GM21526 (cell line): ENCODE measurements at regions not wholly inside any gene's neighbourhood (a gene's known extent, or its start where the extent isn't known, plus 50 kb on each side); places are given as distances from the start of the nearest gene placed in this dataset.

Source experiments
- ATAC-seq: cut with Tn5 transposase; IDR thresholded peaks from one replicate; pipeline ENCODE4 v1.9.1; 2021; ENCODE audit warnings: moderate library complexity; ENCODE audit not compliant: unreplicated experiment, low FRiP score

DNA sequence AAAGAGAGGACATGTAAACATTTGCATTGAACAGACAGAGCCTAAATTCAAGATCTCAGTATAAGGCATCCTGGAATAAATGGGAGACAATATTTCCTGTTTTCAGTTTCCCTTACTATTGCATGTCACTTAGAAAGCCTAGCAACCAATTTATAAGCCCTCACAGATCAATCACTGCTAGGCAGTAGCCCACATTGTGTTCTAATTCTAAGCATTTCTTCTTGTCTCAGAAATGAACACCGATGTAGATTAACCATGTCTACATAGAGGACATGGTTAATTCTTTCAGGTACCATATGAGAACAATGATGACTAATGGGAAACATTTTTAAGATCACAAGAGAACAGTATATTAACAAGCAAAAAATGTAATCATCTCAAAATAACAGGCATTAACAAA lies 79.6 kb upstream of the HMHB1 start:
- no peak for ATAC-seq

DNA sequence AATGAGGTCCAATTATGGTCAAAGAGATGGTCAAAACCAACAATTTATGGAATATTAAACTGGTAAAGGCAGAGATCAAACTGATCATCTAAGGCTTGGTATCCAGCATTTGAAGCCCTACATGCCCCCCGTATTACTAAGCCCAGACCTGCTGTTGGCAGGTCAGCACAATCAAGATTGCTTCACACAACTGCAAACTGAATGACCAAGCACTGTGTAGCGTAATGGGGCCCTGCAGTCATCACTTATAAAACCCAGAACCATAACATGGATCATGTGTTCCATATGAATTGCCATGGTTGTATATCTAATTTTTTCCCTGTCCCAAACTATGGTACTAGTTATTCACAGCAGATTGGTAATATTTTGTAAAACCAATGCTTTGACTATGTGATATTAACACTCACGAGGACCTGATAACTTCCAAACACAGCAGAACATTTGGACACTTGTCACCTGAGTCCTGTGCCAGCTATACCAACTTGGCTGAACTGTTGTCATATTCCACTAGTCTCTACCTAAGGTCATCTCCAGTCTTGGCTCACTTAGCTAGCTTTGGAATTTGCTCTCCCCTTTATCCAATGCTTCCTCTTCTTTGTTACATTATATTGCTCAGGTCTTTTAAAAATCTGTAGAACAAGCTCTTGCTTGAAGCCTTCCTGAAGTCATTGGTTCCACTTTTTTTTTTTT lies 81.7 kb upstream of the HMHB1 start:
- ATAC-seq, result no peak

DNA sequence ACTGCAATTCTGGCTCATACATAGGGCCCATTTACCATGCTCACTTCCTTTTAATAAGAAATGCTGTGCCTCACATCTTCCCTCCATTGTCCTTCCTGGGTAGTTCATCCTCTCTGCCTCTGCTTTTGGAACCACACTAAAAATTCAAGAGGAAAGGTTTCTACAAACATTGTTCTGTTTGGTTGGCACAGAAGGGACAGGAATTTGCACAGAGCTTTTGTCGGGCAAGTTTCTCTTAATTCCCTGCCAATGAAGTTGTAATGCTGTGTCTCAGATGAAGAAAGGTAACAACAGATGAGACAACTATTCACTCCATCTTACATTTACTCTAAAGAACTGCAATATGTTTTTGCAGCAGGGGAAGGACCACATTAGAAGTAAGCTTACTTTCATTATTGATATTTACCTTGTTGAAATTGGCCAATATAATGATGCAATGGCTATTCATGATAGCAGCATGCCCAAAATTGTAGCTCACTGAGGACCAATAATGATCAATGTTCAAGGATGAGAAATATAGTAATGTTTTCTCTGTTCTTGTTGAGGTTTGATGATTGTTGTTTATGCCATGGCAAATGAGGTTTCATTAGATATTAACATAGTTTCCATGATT lies 82.5 kb upstream of the HMHB1 start:
- no peak for ATAC-seq

GRCh38 chr5:143723159-143723558 lies 88.8 kb upstream of the HMHB1 start:
- ATAC-seq, result no peak

- no peak for ATAC-seq
Measured at GRCh38 chr5:143721925-143722324, 90.0 kb upstream of the HMHB1 start.

DNA sequence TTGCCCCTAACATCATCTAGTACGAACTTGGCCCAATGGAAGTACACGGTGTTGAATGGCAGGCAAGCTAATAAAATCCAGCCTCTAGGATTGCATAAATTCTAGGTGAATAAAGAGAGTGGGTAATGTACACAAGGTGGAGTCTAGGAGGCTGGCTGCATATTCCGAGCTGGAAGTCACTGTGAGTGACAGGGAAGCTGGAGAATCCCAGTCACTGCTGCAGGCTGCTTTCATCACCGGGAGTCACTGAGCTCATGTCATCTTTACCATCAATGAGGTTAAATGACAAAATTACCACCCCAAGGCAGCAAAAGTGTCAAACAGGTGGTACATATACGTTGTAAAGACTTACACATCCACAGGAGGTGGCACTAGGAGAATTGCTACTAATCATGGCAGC lies 91.3 kb upstream of the HMHB1 start:
- no peak for ATAC-seq

DNA sequence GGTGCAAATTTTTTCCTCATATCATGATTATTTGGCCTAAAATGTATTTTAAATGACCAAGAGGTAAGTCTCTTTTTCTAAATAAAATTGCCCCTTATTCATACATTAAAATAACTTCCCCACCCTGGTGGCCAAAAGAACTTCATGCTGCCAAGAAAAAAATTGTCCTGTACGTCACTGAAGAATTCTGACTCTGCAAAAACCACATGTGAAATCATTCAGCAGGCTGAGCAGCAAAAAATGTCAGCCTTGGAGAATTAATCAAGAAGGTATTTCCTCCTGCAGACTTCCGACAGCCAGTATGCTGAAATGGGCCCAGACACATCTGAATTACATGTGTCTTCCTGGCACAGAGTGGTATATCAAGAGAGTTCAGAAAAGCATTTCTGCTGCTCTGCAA lies 94.6 kb upstream of the HMHB1 start:
- ATAC-seq, result no peak

DNA sequence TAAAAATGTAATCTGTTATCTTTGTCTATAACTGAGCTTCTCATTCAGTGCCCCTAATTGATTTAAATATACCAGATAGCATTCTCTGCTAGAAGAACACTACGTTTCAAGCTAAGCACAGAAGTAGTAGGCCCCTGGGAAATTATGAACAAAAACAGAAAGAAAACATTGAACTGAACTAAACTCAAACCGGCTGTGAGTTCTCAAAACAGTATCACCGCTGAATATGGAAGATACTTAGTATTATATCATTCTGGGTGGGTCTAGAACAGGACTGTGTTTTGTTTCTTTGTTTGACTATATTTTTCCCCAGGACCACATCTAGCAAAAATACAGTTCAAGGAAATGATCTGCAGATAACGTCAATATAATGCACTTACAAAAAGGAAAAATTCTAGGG lies 95.1 kb upstream of the HMHB1 start:
- ATAC-seq, result no peak

DNA sequence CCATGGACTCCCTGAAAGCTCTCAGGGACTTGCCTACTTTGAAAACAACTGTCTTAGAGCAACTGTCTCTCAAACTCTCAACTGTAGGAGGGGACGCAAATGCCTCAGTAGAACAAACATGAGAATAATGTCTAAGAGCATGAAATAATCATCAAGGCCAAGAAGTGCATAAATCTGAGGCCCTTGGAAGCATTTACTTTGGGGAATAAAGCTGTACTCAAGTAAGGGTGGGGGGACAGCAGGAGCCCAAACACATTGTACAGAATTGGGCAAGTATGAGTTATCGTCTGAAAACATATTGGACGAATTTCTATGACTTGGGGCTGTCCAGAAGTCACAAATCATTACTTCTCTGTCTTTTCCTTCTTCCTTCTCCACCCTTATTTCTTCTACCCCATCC lies 96.3 kb upstream of the HMHB1 start:
- no peak for ATAC-seq

DNA sequence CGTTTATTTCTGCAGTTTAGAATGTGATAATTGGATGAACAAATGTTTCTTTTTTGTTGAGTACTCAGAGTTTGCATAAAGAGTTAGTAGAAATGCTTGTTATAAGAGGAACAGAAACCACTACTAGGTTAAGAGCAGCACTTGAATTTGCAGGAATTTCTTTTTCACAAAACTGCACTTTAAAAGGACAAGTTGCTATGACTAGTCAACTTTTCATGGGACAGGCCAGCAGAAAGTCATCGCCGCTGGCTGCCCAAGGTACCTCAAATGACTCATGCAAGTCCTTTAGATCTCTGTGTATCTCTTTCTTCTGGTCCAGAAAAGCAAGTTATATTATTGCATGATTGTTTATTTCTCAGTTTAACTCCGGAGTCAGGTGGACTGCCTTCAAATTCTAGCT lies 97.3 kb upstream of the HMHB1 start:
- peak; percentile 84 for ATAC-seq

DNA sequence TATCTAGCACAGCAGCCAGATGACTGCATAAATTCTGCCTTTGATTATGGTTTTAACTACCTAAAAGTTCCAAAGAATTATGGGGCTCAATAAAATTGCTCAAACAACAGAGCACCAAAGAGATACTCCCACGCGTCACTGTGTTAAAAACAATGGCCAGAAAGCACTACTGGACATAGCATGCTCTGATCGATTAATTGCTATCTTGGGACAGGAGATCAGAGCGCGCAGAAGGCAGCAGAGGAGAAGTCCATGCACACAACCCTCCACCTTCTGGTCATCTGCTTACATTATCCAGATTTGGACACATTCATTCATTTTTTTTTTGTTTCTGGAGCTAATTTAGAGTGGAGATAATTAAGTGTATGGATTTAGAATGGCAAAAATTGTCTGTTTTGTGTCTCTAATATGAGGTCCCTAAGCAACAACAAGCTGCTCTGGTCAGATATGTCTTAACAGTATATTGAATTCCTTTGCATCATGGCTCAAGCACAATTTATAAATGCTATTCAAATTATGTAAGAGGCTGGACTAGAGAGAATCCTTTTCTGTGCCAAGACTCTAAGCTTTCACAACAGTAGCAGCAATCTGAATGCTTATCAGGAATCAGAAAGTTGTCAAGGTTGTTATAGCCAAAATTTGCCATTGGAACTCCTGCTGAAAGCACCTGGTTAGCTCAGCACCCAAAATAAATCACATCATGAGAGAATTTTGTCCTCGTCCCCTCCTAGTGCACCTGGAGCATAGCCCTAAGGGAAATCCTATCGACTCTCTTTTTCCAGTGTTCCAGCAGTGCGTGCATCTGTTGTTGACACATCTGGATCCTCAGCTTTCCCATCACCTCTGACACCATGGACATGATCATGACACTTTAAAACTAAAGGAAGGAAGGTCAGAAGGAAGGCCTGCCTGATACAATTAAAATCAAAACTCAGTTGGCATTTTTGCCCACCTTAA lies 98.6 kb upstream of the HMHB1 start:
- no peak for ATAC-seq

- no peak for ATAC-seq
Measured at GRCh38 chr5:143708672-143709071, 103.3 kb upstream of the HMHB1 start.

DNA sequence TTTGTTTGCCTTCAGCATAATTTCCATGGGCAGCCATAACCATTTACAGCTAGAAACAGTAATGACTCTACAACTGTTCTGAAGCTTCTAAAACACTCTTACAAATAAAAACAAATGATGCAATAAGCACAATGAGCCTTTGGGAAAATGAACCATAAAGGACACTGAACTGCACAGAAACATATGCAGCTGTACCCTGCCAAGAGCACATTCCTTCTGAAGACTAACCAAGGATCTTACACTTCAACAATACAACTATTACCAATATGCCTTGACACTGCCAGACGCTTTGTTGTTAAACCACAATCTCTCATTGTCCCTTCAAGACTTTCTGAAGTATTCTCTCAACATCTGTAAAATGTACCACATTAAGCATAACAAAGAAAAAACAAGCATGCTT lies 104.2 kb upstream of the HMHB1 start:
- ATAC-seq, result no peak

- no peak for ATAC-seq
Measured at GRCh38 chr5:143705381-143705780, 106.6 kb upstream of the HMHB1 start.

DNA sequence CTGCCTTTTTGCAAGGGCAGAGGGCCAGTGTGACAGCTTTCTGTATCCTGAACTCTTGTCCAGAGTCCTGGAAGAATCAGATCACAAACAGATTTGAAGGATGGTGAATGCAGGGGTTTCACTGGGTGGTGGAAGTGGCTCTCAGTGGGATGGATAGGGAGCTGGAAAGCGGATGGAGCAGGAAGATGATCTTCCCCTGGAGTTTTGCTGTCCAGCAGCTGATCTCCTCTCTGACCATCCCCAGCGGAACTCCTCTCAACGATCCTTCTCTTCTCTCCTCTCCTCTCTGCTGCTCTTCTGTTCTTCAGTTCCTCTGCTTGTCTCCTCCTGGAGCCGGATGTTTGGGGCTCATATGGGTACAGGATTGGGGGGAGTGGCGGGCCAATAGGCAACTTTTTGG lies 108.3 kb upstream of the HMHB1 start:
- ATAC-seq, result no peak

- ATAC-seq, result no peak
Measured at GRCh38 chr5:143701493-143701892, 110.5 kb upstream of the HMHB1 start.

DNA sequence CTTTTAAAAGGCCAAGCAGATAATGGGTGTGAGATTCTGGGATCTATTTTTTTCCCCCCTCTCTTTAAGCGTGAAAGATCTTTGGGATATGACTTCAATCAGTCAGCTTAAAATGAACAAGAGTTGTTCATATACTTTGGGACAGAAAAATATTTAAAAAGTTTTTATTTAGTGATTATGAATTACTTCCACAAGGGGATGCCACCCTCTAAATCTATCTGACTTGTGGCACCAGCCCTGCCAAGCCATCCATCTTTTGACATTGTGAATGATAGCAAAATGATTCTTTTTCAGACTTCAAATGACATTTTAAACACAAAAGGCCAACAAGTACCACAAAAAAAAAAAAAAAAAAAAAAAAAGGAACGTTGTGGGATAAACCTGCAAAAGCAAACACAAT lies 111.0 kb upstream of the HMHB1 start:
- ATAC-seq, result no peak

DNA sequence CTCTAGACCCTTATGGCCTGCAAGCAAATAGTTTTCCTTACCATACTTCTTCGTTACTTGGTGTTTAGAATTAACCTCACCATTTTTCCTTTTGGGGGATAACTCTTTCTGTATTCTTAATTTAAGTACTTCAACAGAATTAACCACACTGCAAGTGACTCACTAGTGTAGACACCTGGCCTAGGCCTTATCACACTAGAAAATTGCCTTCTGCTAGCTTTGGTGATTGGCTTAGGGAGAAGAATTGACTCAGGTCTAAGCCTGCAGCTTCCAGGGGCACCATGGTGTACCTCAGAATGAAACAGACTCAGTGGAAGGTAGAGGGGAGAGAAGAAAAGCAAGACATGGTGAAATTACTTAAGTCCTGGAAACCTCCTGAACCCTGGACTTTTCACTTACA lies 112.8 kb upstream of the HMHB1 start:
- no peak for ATAC-seq

DNA sequence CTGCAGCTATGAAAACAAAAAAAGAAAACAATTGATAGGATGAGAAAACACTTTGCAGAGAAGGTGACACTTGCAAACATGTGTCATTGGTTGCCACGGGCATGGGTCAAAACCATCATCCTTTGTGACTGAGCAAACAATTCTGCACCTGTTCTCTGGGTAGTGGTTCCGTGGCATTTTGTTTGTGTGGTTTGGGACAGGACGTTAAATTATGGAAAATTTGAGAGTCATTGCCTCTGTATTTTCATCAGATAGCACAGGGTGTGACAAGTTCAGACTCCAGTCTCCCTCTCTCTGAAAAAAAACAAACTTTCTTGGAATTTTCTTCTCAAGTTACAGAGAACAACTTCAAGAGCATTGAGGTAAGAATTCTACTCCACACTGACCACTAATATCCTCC lies 113.4 kb upstream of the HMHB1 start:
- ATAC-seq, result no peak

DNA sequence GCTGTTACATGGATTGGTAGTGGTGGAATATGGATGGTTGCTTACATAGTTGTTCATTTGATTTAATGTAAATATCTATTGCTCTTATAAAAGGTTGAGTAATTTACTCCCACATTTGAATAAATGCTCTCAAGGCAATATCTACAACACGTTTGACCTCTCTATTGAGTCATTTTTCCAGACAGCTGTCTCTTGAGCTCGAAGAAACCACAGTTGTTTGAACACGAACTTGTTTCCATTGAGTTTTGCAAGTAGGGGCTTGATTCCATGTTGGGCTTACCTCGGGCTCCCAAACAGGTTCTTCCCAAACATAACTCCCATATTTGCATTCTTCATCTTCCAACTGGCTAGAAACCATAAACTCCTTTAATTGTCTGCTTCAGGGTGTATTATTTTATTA lies 115.0 kb upstream of the HMHB1 start:
- ATAC-seq, result no peak

DNA sequence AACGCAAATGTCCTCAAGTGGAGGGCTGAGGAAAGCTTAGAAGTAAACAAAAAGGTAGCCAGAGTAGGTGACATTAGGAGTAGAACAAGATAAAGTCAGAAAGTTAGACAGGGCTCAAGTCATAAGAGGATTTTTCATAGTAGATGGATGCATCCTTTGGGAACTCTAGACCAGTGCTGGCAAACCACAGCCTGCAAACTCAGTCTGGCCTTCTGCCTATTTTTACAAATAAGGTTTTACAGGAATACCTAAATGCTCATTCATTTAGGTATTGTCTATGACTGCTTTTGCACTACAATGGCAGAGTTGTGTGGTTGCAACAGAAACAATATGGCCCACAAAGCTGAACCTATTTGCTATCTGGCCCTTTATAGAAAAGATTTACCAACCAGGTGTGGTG lies 116.0 kb upstream of the HMHB1 start:
- ATAC-seq, result no peak
